ENCODE measurements at regions not wholly inside any gene's neighbourhood (a gene's known extent, or its start where the extent isn't known, plus 50 kb on each side); places are given as distances from the start of the nearest gene placed in this dataset.

DNA sequence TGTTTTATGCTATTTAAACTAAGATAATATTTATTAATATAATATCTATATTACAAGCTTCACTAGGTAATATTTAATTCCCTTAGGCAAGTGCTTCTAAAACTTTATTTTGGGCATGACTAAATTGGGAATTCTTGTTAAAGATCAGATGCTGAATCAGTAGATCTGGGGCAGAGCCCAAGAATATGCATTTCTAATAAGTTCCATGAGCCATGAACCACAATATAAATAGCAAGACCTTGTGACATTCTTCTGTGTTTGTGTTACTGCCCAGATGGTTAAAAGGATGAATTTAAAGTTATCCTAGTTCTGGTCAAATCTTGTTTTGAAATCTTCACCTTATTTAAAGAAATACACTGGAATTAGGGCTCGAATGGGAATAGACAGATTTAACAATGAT is 258.4 kb upstream of the CACNA2D1 start:
- ChIA-PET POLR2A (no interaction called here), CTCF (no interaction called here)
- no peaks in the 10 kb centered on the region for H3K4me1 ChIP-seq (ENCODE audit: control insufficient read depth in 1 of 2, extremely low read depth in 1 of 2, insufficient read depth in 2 of 2, low read length in 2 of 2)
- no peaks in the 10 kb centered on the region for H3K36me3 ChIP-seq (ENCODE audit: control insufficient read depth in 2 of 2, extremely low read depth in 1 of 2, insufficient read depth in 1 of 2, low read length in 1 of 2)
- no peaks in the 10 kb centered on the region for H3K27me3 Mint-ChIP-seq
- H3K9me3 Mint-ChIP-seq: peaks cover 0 to 2% (median 1%) of the 10 kb centered on the region in 3 donors
- no peaks in the 10 kb centered on the region for H3K9me3 ChIP-seq
- no CpG with 5 or more reads among the region's 1 CpG for WGBS (ENCODE audit: insufficient coverage)
- H3K36me3 Mint-ChIP-seq: no peaks in the 10 kb centered on the region
- no peak overlapping the region for H3K27ac ChIP-seq (ENCODE audit: low read length)
- H3K4me1 Mint-ChIP-seq: no peaks in the 10 kb centered on the region
- no peak overlapping the region for H3K4me3 Mint-ChIP-seq
- H3K27me3 ChIP-seq (replicated peaks in 1 of 2; ENCODE audit: control insufficient read depth in 2 of 2, extremely low read depth in 1 of 2, insufficient read depth in 2 of 2, low read length in 1 of 2): no peaks in the 10 kb centered on the region
- no peak overlapping the region for H3K4me3 ChIP-seq (ENCODE audit: control insufficient read depth in 1 of 2, extremely low read depth in 1 of 2, low read length in 1 of 2)
- DNase-seq: no peak
- H3K27ac Mint-ChIP-seq: no peak overlapping the region
- no peak for ATAC-seq (replicated peaks in 1 of 4)

DNA sequence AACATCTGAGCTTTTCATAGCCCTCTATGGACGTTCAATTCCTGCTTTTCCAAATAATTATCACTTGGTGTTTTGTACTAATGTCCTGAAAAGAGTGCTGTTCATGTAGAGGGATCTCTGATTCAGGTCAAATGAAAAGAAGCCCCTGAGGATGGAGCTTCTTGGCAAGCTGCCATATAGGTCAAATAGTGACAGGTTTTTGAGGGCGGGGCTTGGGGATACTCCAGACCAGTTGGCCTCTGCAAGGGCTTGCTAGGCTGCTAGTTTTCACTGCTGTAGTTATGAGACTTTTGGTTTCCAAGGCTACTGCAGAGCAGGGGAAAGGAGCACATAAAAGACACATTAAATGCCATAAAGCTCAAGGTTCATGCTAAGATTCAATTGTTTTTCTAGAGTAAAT is 257.2 kb upstream of the CACNA2D1 start:
- Mint-ChIP-seq H3K4me3 (no peak overlapping the region), H3K9me3 (peaks cover 0 to 6% (median 2%) of the 10 kb centered on the region in 3 donors), H3K27ac (no peak overlapping the region), H3K4me1 (no peaks in the 10 kb centered on the region), H3K36me3 (no peaks in the 10 kb centered on the region), H3K27me3 (no peaks in the 10 kb centered on the region)
- H3K27ac ChIP-seq (ENCODE audit: low read length): no peak overlapping the region
- no peaks in the 10 kb centered on the region for H3K9me3 ChIP-seq
- DNase-seq (no peak), ATAC-seq (replicated peaks in 1 of 4) (no peak)
- WGBS (ENCODE audit: insufficient coverage): no CpG with 5 or more reads among the region's 2 CpGs
- H3K36me3 ChIP-seq (ENCODE audit: control insufficient read depth in 2 of 2, extremely low read depth in 1 of 2, insufficient read depth in 1 of 2, low read length in 1 of 2): no peaks in the 10 kb centered on the region
- H3K4me1 ChIP-seq (ENCODE audit: control insufficient read depth in 1 of 2, extremely low read depth in 1 of 2, insufficient read depth in 2 of 2, low read length in 2 of 2): no peaks in the 10 kb centered on the region
- ChIA-PET CTCF (no interaction called here), POLR2A (no interaction called here)
- H3K4me3 ChIP-seq (ENCODE audit: control insufficient read depth in 1 of 2, extremely low read depth in 1 of 2, low read length in 1 of 2): no peak overlapping the region
- no peaks in the 10 kb centered on the region for H3K27me3 ChIP-seq (replicated peaks in 1 of 2; ENCODE audit: control insufficient read depth in 2 of 2, extremely low read depth in 1 of 2, insufficient read depth in 2 of 2, low read length in 1 of 2)

DNA sequence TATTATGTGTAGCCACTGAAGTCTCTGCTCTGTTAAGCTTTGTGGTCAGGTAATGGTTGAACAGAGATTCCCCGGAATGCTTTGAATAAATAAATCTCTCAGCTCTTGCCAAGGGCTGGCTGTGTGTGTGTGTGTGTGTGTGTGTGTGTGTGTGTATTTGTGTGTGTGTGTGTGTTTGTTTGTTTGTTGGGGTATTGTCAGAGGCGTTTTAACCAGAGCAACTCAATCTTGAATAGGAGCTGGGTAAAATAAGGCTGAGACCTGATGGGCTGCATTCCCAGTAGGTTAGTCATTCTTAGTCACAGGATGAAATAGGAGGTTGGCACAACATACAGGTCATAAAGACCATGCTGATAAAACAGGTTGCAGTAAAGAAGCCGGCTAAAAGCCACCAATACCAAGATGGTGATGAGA is 256.2 kb upstream of the CACNA2D1 start:
- peaks cover 0 to 6% (median 2%) of the 10 kb centered on the region in 3 donors for H3K9me3 Mint-ChIP-seq
- 100% methylated on average over 1 of the region's 3 CpGs for WGBS (ENCODE audit: insufficient coverage)

DNA sequence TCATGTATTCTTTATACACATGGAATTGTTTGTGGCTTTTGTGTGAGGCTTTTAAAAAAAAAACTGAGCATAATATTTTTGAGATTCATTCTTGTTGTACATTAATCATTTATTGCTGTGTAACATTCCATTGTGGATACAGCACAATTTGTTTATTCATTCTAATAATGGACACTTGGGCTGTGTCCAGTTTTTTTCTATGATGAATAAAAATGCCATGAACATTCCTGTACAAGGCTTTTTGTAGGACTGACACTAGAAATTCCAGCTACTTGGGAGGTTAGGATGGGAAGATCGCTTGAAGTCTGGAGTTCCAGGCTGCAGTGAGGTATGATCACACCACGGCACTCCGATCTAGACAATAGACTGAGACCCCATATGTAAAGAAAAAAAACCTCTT is 254.3 kb upstream of the CACNA2D1 start:
- POLR2A ChIA-PET: no interaction called here
- no peaks in the 10 kb centered on the region for H3K27me3 Mint-ChIP-seq

More for the DNA sequence above, 256.2 kb upstream of the CACNA2D1 start:
- no peak overlapping the region for H3K4me3 Mint-ChIP-seq
- no peaks in the 10 kb centered on the region for H3K36me3 Mint-ChIP-seq
- no peaks in the 10 kb centered on the region for H3K27me3 Mint-ChIP-seq
- no peak overlapping the region for H3K27ac Mint-ChIP-seq
- H3K27me3 ChIP-seq (replicated peaks in 1 of 2; ENCODE audit: control insufficient read depth in 2 of 2, extremely low read depth in 1 of 2, insufficient read depth in 2 of 2, low read length in 1 of 2): no peaks in the 10 kb centered on the region
- DNase-seq: no peak
- ChIA-PET POLR2A (no interaction called here), CTCF (no interaction called here)
- H3K4me1 Mint-ChIP-seq: no peaks in the 10 kb centered on the region
- H3K36me3 ChIP-seq (ENCODE audit: control insufficient read depth in 2 of 2, extremely low read depth in 1 of 2, insufficient read depth in 1 of 2, low read length in 1 of 2): no peaks in the 10 kb centered on the region
- H3K27ac ChIP-seq (ENCODE audit: low read length): no peak overlapping the region
- ATAC-seq (replicated peaks in 1 of 4): no peak
- no peaks in the 10 kb centered on the region for H3K4me1 ChIP-seq (ENCODE audit: control insufficient read depth in 1 of 2, extremely low read depth in 1 of 2, insufficient read depth in 2 of 2, low read length in 2 of 2)
- H3K4me3 ChIP-seq (ENCODE audit: control insufficient read depth in 1 of 2, extremely low read depth in 1 of 2, low read length in 1 of 2): no peak overlapping the region
- H3K9me3 ChIP-seq: no peaks in the 10 kb centered on the region

DNA sequence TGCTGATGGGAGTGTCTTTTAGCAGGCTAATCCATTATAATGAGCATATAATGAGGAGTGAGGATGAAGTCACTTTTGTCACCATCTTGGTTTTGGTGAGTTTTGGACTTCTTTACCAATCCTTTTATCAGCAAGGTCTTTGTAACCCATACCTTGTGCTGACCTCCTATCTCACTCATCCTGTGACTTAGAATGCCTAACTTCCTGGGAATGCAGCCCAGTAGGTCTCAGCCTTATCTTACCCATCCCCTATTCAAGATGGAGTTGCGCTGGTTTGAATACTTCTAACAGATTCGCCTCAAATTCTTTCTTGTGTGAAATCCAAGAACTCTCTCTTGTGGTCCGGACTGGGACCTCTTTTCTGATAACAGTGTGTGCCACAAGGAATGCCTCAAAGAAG is 253.1 kb upstream of the CACNA2D1 start:
- Histone ChIP-seq H3K9me3 (no peaks in the 10 kb centered on the region), H3K36me3 (ENCODE audit: control insufficient read depth in 2 of 2, extremely low read depth in 1 of 2, insufficient read depth in 1 of 2, low read length in 1 of 2) (no peaks in the 10 kb centered on the region), H3K4me1 (ENCODE audit: control insufficient read depth in 1 of 2, extremely low read depth in 1 of 2, insufficient read depth in 2 of 2, low read length in 2 of 2) (no peaks in the 10 kb centered on the region), H3K27ac (ENCODE audit: low read length) (no peak overlapping the region), H3K27me3 (replicated peaks in 1 of 2; ENCODE audit: control insufficient read depth in 2 of 2, extremely low read depth in 1 of 2, insufficient read depth in 2 of 2, low read length in 1 of 2) (no peaks in the 10 kb centered on the region), H3K4me3 (ENCODE audit: control insufficient read depth in 1 of 2, extremely low read depth in 1 of 2, low read length in 1 of 2) (no peak overlapping the region)
- no peak overlapping the region for H3K27ac Mint-ChIP-seq
- WGBS (ENCODE audit: insufficient coverage): 100% methylated on average over 3 of the region's 3 CpGs
- POLR2A ChIA-PET: no interaction called here
- H3K9me3 Mint-ChIP-seq: peaks cover 0 to 7% (median 2%) of the 10 kb centered on the region in 3 donors
- H3K4me1 Mint-ChIP-seq: no peaks in the 10 kb centered on the region
- H3K36me3 Mint-ChIP-seq: no peaks in the 10 kb centered on the region
- no peak overlapping the region for H3K4me3 Mint-ChIP-seq
- H3K27me3 Mint-ChIP-seq: no peaks in the 10 kb centered on the region
- DNase-seq (no peak), ATAC-seq (replicated peaks in 1 of 4) (no peak)
- CTCF ChIA-PET: no interaction called here

More for the DNA sequence above, 254.3 kb upstream of the CACNA2D1 start:
- H3K27me3 ChIP-seq (replicated peaks in 1 of 2; ENCODE audit: control insufficient read depth in 2 of 2, extremely low read depth in 1 of 2, insufficient read depth in 2 of 2, low read length in 1 of 2): no peaks in the 10 kb centered on the region
- CTCF ChIA-PET: no interaction called here
- H3K9me3 Mint-ChIP-seq: peaks cover 0 to 6% (median 2%) of the 10 kb centered on the region in 3 donors
- H3K4me3 Mint-ChIP-seq: no peak overlapping the region
- H3K27ac Mint-ChIP-seq: no peak overlapping the region
- H3K36me3 Mint-ChIP-seq: no peaks in the 10 kb centered on the region
- DNase-seq (no peak), ATAC-seq (replicated peaks in 1 of 4) (no peak)
- H3K9me3 ChIP-seq: no peaks in the 10 kb centered on the region
- no peak overlapping the region for H3K4me3 ChIP-seq (ENCODE audit: control insufficient read depth in 1 of 2, extremely low read depth in 1 of 2, low read length in 1 of 2)
- H3K4me1 Mint-ChIP-seq: no peaks in the 10 kb centered on the region
- H3K27ac ChIP-seq (ENCODE audit: low read length): no peak overlapping the region
- H3K36me3 ChIP-seq (ENCODE audit: control insufficient read depth in 2 of 2, extremely low read depth in 1 of 2, insufficient read depth in 1 of 2, low read length in 1 of 2): no peaks in the 10 kb centered on the region
- WGBS (ENCODE audit: insufficient coverage): no CpG with 5 or more reads among the region's 3 CpGs
- H3K4me1 ChIP-seq (ENCODE audit: control insufficient read depth in 1 of 2, extremely low read depth in 1 of 2, insufficient read depth in 2 of 2, low read length in 2 of 2): no peaks in the 10 kb centered on the region

DNA sequence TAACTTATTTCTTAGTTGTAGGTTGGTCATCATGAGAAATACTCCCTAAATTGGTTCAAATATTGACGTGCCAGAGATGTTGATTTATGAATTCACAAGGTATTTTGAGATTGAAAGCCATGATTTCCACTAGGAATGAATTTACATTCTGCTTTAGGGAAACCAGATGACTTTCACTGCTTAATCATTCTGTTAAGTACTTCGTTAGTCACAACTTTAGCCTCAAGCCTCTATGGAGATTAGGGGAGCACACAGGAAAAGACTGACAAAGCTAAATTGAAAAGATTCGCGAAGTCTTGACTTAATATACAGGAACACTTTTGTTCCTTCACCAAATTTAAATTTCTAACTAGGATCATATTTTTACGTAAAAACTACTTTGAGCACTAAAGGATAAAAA is 250.4 kb upstream of the CACNA2D1 start:
- CTCF ChIA-PET: interaction anchor here in 1 of 2 donors (1.0 kb wide), 1 partner anchor 16 kb away, joined by 3 read pairs; no protein-coding TSS in a partner anchor
- H3K4me3 Mint-ChIP-seq: no peak overlapping the region

DNA sequence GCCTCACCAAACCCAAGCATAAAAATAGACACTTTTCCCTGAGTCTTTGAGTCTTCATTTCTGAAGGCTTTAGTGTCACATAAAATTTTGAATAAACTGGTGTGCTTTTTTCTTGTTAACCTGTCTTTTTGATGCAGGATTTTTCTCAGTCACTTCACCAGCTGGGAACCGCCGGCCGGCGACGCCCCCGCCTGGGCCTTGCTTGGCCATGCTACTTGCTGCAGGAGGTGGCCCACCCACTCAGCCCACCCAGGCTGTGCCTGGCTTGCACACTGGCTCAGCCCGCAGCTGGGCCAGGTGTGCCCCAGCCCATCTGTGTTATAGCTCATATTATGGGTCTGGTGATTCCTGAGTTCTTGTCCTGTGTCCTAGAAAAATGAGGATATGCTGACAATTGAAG is 247.4 kb upstream of the CACNA2D1 start:
- Mint-ChIP-seq H3K9me3 (peaks cover 0 to 4% (median 0%) of the 10 kb centered on the region in 3 donors), H3K27ac (no peak overlapping the region), H3K4me3 (no peak overlapping the region), H3K27me3 (no peaks in the 10 kb centered on the region), H3K36me3 (no peaks in the 10 kb centered on the region), H3K4me1 (no peaks in the 10 kb centered on the region)
- Histone ChIP-seq H3K36me3 (ENCODE audit: control insufficient read depth in 2 of 2, extremely low read depth in 1 of 2, insufficient read depth in 1 of 2, low read length in 1 of 2) (no peaks in the 10 kb centered on the region), H3K4me3 (ENCODE audit: control insufficient read depth in 1 of 2, extremely low read depth in 1 of 2, low read length in 1 of 2) (no peak overlapping the region), H3K27me3 (replicated peaks in 1 of 2; ENCODE audit: control insufficient read depth in 2 of 2, extremely low read depth in 1 of 2, insufficient read depth in 2 of 2, low read length in 1 of 2) (no peaks in the 10 kb centered on the region), H3K9me3 (no peaks in the 10 kb centered on the region), H3K4me1 (ENCODE audit: control insufficient read depth in 1 of 2, extremely low read depth in 1 of 2, insufficient read depth in 2 of 2, low read length in 2 of 2) (no peaks in the 10 kb centered on the region), H3K27ac (ENCODE audit: low read length) (no peak overlapping the region)
- ChIA-PET CTCF (no interaction called here), POLR2A (no interaction called here)
- ATAC-seq (replicated peaks in 1 of 4) (no peak), DNase-seq (no peak)
- 97% methylated on average over 6 of the region's 7 CpGs for WGBS (ENCODE audit: insufficient coverage)

More for the DNA sequence above, 250.4 kb upstream of the CACNA2D1 start:
- no peak overlapping the region for H3K27ac Mint-ChIP-seq
- WGBS (ENCODE audit: insufficient coverage): no CpG with 5 or more reads among the region's 5 CpGs
- no peaks in the 10 kb centered on the region for H3K27me3 Mint-ChIP-seq
- Histone ChIP-seq H3K27ac (ENCODE audit: low read length) (no peak overlapping the region), H3K9me3 (no peaks in the 10 kb centered on the region), H3K4me3 (ENCODE audit: control insufficient read depth in 1 of 2, extremely low read depth in 1 of 2, low read length in 1 of 2) (no peak overlapping the region), H3K4me1 (ENCODE audit: control insufficient read depth in 1 of 2, extremely low read depth in 1 of 2, insufficient read depth in 2 of 2, low read length in 2 of 2) (no peaks in the 10 kb centered on the region), H3K36me3 (ENCODE audit: control insufficient read depth in 2 of 2, extremely low read depth in 1 of 2, insufficient read depth in 1 of 2, low read length in 1 of 2) (no peaks in the 10 kb centered on the region), H3K27me3 (replicated peaks in 1 of 2; ENCODE audit: control insufficient read depth in 2 of 2, extremely low read depth in 1 of 2, insufficient read depth in 2 of 2, low read length in 1 of 2) (no peaks in the 10 kb centered on the region)
- POLR2A ChIA-PET: no interaction called here
- H3K36me3 Mint-ChIP-seq: no peaks in the 10 kb centered on the region
- DNase-seq (no peak), ATAC-seq (replicated peaks in 1 of 4) (no peak)
- H3K4me1 Mint-ChIP-seq: no peaks in the 10 kb centered on the region
- H3K9me3 Mint-ChIP-seq: peaks cover 0 to 9% (median 2%) of the 10 kb centered on the region in 3 donors
